Hepatocyte (in vitro differentiated cells): ENCODE measurements at regions not wholly inside any gene's neighbourhood (a gene's known extent, or its start where the extent isn't known, plus 50 kb on each side); places are given as distances from the start of the nearest gene placed in this dataset.

Experiments used
- DNase-seq: peaks from one replicate; pipeline ENCODE4 v3.0.0-alpha.2; 2016; ENCODE audit warnings: low spot score
- H2AFZ ChIP-seq: fragments of 200-600 bp; sonication (generic); 2 replicates; pipeline ENCODE4 v1.6.0; 2016; ENCODE audit warnings: antibody characterized with exemption, mild to moderate bottlenecking
- H3K27ac ChIP-seq: fragments of 200-600 bp; sonication (generic); 2 replicates; pipeline ENCODE4 v1.5.1; 2016; ENCODE audit warnings: mild to moderate bottlenecking
- H3K27me3 ChIP-seq: fragments of 200-600 bp; sonication (generic); 2 replicates; pipeline ENCODE4 v1.6.1; 2016
- H3K36me3 ChIP-seq: fragments of 200-600 bp; sonication (generic); replicated peaks from 2 replicates; pipeline ENCODE4 v1.5.1; 2016; ENCODE audit warnings: low read depth; ENCODE audit not compliant: insufficient read depth
- H3K4me1 ChIP-seq: fragments of 200-600 bp; sonication (generic); 2 replicates; pipeline ENCODE4 v1.5.1; 2016; ENCODE audit warnings: mild to moderate bottlenecking, moderate library complexity; ENCODE audit not compliant: insufficient read depth
- H3K4me2 ChIP-seq: fragments of 200-600 bp; sonication (generic); 2 replicates; pipeline ENCODE4 v1.6.0; 2016
- H3K4me3 ChIP-seq: fragments of 200-600 bp; sonication (generic); 2 replicates; pipeline ENCODE4 v1.5.1; 2016; ENCODE audit warnings: mild to moderate bottlenecking
- H3K79me2 ChIP-seq: fragments of 200-600 bp; sonication (generic); 2 replicates; pipeline ENCODE4 v1.6.0; 2017; ENCODE audit warnings: mild to moderate bottlenecking
- H3K9me2 ChIP-seq: fragments of 200-600 bp; sonication (generic); replicated peaks from 2 replicates; pipeline ENCODE4 v1.6.0; 2017; ENCODE audit warnings: mild to moderate bottlenecking; ENCODE audit not compliant: insufficient read depth
- H3K9me3 ChIP-seq: fragments of 200-600 bp; sonication (generic); 2 replicates; pipeline ENCODE4 v1.5.1; 2016; ENCODE audit warnings: low read depth, mild to moderate bottlenecking
- H4K20me1 ChIP-seq: fragments of 200-600 bp; sonication (generic); 2 replicates; pipeline ENCODE4 v1.6.0; 2016; ENCODE audit warnings: mild to moderate bottlenecking; ENCODE audit not compliant: insufficient read depth, poor library complexity, severe bottlenecking
- CTCF ChIP-seq: fragments of 200-600 bp; sonication (generic); IDR thresholded peaks from 2 replicates; pipeline ENCODE4 v1.5.1; 2016; ENCODE audit warnings: antibody characterized with exemption, mild to moderate bottlenecking; ENCODE audit not compliant: poor library complexity
- EZH2 ChIP-seq: fragments of 200-600 bp; sonication (generic); IDR thresholded peaks from 2 replicates; pipeline ENCODE4 v1.6.1; 2016; ENCODE audit warnings: antibody characterized with exemption, mild to moderate bottlenecking, borderline replicate concordance
- EZH2phosphoT487 ChIP-seq: fragments of 200-600 bp; sonication (generic); IDR thresholded peaks from one replicate; pipeline ENCODE4 v1.6.1; 2018; ENCODE audit warnings: antibody characterized with exemption, mild to moderate bottlenecking, low read depth, moderate library complexity; ENCODE audit not compliant: unreplicated experiment, severe bottlenecking
- WGBS: methylation state at CpG from one replicate; pipeline ENCODE4 v1.1.6; 2016; ENCODE audit warnings: low lambda C conversion rate; ENCODE audit errors: missing lambda C conversion rate; 5-methylcytosine and 5-hydroxymethylcytosine counted together

GRCh38 chr4:189198624-189199023 is 742.0 kb upstream of the FRG1 start:
- no peaks in the 10 kb centered on the region for H3K79me2 ChIP-seq
- H3K9me2 ChIP-seq: no peaks in the 10 kb centered on the region
- no peaks in the 10 kb centered on the region for H3K27me3 ChIP-seq
- no peaks in the 10 kb centered on the region for H3K9me3 ChIP-seq
- TF ChIP-seq CTCF (no peak), EZH2 (no peak), EZH2phosphoT487 (no peak)
- no peaks in the 10 kb centered on the region for H4K20me1 ChIP-seq
- no peak overlapping the region for H3K27ac ChIP-seq
- no peak overlapping the region for H3K4me3 ChIP-seq
- WGBS: 96% methylated on average over 10 of the region's 10 CpGs
- no peak for DNase-seq
- H2AFZ ChIP-seq: no peak overlapping the region
- peaks cover 8% of the 10 kb centered on the region for H3K4me1 ChIP-seq
- no peak overlapping the region for H3K4me2 ChIP-seq
- no peaks in the 10 kb centered on the region for H3K36me3 ChIP-seq

GRCh38 chr4:189200353-189200752 is 740.3 kb upstream of the FRG1 start:
- DNase-seq: no peak
- no peak overlapping the region for H3K4me2 ChIP-seq
- H3K4me1 ChIP-seq: peaks cover 9% of the 10 kb centered on the region
- H3K9me2 ChIP-seq: no peaks in the 10 kb centered on the region
- TF ChIP-seq EZH2 (no peak), EZH2phosphoT487 (no peak), CTCF (no peak)
- no peak overlapping the region for H3K27ac ChIP-seq
- H3K36me3 ChIP-seq: no peaks in the 10 kb centered on the region
- no peak overlapping the region for H2AFZ ChIP-seq
- H3K4me3 ChIP-seq: no peak overlapping the region
- no peaks in the 10 kb centered on the region for H3K27me3 ChIP-seq
- WGBS: 75% methylated on average over 7 of the region's 7 CpGs
- H4K20me1 ChIP-seq: no peaks in the 10 kb centered on the region
- H3K9me3 ChIP-seq: no peaks in the 10 kb centered on the region
- H3K79me2 ChIP-seq: no peaks in the 10 kb centered on the region

GRCh38 chr4:189202182-189202868 is 738.3 kb upstream of the FRG1 start:
- H4K20me1 ChIP-seq: no peaks in the 10 kb centered on the region
- H3K27me3 ChIP-seq: no peaks in the 10 kb centered on the region
- 12% methylated on average over 16 of the region's 16 CpGs for WGBS
- H3K4me3 ChIP-seq: no peak overlapping the region
- H3K79me2 ChIP-seq: no peaks in the 10 kb centered on the region
- TF ChIP-seq CTCF (peak; percentile 95), EZH2phosphoT487 (no peak)
- H3K36me3 ChIP-seq: no peaks in the 10 kb centered on the region
- peak overlapping the region; percentile 38 for H2AFZ ChIP-seq
- peaks cover 9% of the 10 kb centered on the region for H3K4me1 ChIP-seq
- H3K4me2 ChIP-seq: peak overlapping the region; percentile 66
- H3K9me3 ChIP-seq: no peaks in the 10 kb centered on the region
- H3K27ac ChIP-seq: peak overlapping the region; percentile 6
- H3K9me2 ChIP-seq: no peaks in the 10 kb centered on the region
- DNase-seq: peak; percentile 83

GRCh38 chr4:189202869-189203271 is 737.8 kb upstream of the FRG1 start:
- WGBS: 47% methylated on average over 8 of the region's 8 CpGs
- TF ChIP-seq EZH2phosphoT487 (no peak), CTCF (no peak), EZH2 (no peak)

More at GRCh38 chr4:189202869-189203271, 737.8 kb upstream of the FRG1 start:
- H2AFZ ChIP-seq: peak overlapping the region; percentile 14
- peak overlapping the region; percentile 66 for H3K4me2 ChIP-seq
- H3K9me3 ChIP-seq: no peaks in the 10 kb centered on the region
- H4K20me1 ChIP-seq: no peaks in the 10 kb centered on the region
- no peak overlapping the region for H3K4me3 ChIP-seq
- no peaks in the 10 kb centered on the region for H3K27me3 ChIP-seq
- peaks cover 9% of the 10 kb centered on the region for H3K4me1 ChIP-seq
- peak overlapping the region; percentile 6 for H3K27ac ChIP-seq
- H3K9me2 ChIP-seq: no peaks in the 10 kb centered on the region
- H3K79me2 ChIP-seq: no peaks in the 10 kb centered on the region
- peak; percentile 32 for DNase-seq
- H3K36me3 ChIP-seq: no peaks in the 10 kb centered on the region
